Esophagus (tissue), 2 donors: ENCODE measurements at regions not wholly inside any gene's neighbourhood (a gene's known extent, or its start where the extent isn't known, plus 50 kb on each side); places are given as distances from the start of the nearest gene placed in this dataset.

Experiments
- H3K27ac ChIP-seq, 2 donors: one replicate each; pipeline ENCODE4 v1.5.1; 2013; ENCODE audit warnings: low read depth in 2 of 2, mild to moderate bottlenecking in 2 of 2, inconsistent platforms in 1 of 2, low read length in 1 of 2, moderate library complexity in 1 of 2
- H3K27me3 ChIP-seq, 2 donors: one replicate each; pipeline ENCODE4 v1.6.1; 2013; ENCODE audit warnings: low read length in 2 of 2, control low read depth in 1 of 2, mild to moderate bottlenecking in 1 of 2; ENCODE audit not compliant: insufficient read depth in 2 of 2, control insufficient read depth in 1 of 2
- H3K36me3 ChIP-seq, 2 donors: one replicate each; pipeline ENCODE4 v1.6.1; 2013; ENCODE audit warnings: low read length in 1 of 2; ENCODE audit not compliant: control insufficient read depth in 2 of 2, insufficient read depth in 2 of 2
- H3K4me1 ChIP-seq, 2 donors: one replicate each; pipeline ENCODE4 v1.6.1; 2013; ENCODE audit warnings: low read length in 1 of 2; ENCODE audit not compliant: control insufficient read depth in 2 of 2, insufficient read depth in 2 of 2
- H3K4me3 ChIP-seq, 2 donors: one replicate each; pipeline ENCODE4 v1.5.1; 2013; ENCODE audit warnings: low read length in 2 of 2, mild to moderate bottlenecking in 2 of 2, low read depth in 1 of 2, moderate library complexity in 1 of 2
- H3K9me3 ChIP-seq, 2 donors: one replicate each; pipeline ENCODE4 v1.6.1; 2013; ENCODE audit warnings: mild to moderate bottlenecking in 2 of 2, low read depth in 1 of 2, low read length in 1 of 2, moderate library complexity in 1 of 2; ENCODE audit not compliant: control insufficient read depth in 2 of 2, insufficient read depth in 1 of 2
- WGBS, 2 donors: extraction: QIAGEN DNeasy Blood & Tissue Kit; methylation state at CpG; one replicate each; pipeline ENCODE4 v1.1.7; 2013; 5-methylcytosine and 5-hydroxymethylcytosine counted together
- donor health status: healthy with polysubstance abuse.
- donor health status: Bipolar disorder and iron deficiency.

DNA sequence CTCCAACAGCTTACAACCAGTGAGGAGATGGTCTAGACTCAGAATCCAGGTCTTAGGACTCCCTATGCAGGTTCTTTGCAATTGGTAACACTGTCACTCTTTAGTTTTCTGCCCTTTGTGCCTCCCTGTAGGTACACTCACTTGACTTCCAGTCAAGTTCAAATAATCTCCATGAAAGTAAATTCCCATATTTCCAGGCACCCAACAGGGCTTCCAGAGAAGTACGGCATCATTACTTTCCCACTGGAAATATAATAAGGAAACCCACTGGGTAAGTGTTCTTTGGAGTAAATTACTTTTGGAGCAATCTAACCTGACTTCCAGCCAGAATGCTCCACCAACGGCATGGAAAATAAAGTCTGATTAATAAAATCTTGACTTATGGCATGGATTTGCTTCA is 338.9 kb downstream of the HNRNPD start:
- Histone ChIP-seq H3K9me3 (no peaks in the 10 kb centered on the region), H3K27me3 (no peaks in the 10 kb centered on the region), H3K4me3 (no peak overlapping the region), H3K27ac (no peak overlapping the region), H3K4me1 (no peaks in the 10 kb centered on the region), H3K36me3 (no peaks in the 10 kb centered on the region)
- 82 to 84% methylated on average over 2 of the region's 2 CpGs for WGBS, 2 donors

- Histone ChIP-seq H3K27ac (no peak overlapping the region), H3K27me3 (no peaks in the 10 kb centered on the region), H3K4me1 (no peaks in the 10 kb centered on the region), H3K9me3 (no peaks in the 10 kb centered on the region), H3K4me3 (no peak overlapping the region), H3K36me3 (no peaks in the 10 kb centered on the region)
- 61 to 65% methylated on average over 2 of the region's 2 CpGs for WGBS, 2 donors
Measured at GRCh38 chr4:82033862-82034261, 339.9 kb downstream of the HNRNPD start.

DNA sequence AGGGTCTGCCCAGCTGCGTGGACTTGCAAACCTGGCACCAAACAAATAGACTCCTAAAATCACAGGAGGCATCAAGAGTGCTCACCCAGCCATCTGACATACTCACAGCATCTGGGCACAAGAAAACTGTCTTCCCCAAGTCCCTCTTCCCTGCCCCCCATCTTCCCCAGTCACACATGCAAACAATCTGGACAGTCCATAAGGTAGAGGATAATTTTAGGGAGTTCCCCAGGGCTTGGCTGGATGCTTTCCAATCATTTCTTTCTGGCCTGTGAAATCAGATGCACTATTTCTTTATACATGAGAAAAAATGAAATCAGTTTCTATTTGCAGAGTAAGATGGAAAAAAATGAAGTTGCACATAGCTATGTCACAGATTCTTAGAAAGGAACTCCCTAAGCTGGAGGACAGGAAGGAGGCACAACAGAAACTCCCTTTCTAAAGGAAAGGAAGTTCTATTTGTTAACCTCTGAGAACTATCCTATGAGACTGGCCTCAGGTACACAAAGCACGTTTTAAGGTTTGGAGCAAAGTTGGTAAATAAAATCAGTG is 342.3 kb downstream of the HNRNPD start:
- 65% methylated on average over 2 of the region's 2 CpGs for WGBS, 2 donors
- H3K36me3 ChIP-seq: no peaks in the 10 kb centered on the region
- H3K4me1 ChIP-seq: no peaks in the 10 kb centered on the region

GRCh38 chr4:82017680-82018079 is 356.1 kb downstream of the HNRNPD start:
- Histone ChIP-seq H3K27ac (no peak overlapping the region), H3K9me3 (no peaks in the 10 kb centered on the region), H3K4me1 (no peaks in the 10 kb centered on the region), H3K4me3 (no peak overlapping the region), H3K36me3 (no peaks in the 10 kb centered on the region), H3K27me3 (no peaks in the 10 kb centered on the region)
- 69 to 77% methylated on average over 2 of the region's 2 CpGs for WGBS, 2 donors

More for the DNA sequence above, 342.3 kb downstream of the HNRNPD start:
- Histone ChIP-seq H3K27ac (no peak overlapping the region), H3K27me3 (no peaks in the 10 kb centered on the region), H3K4me3 (no peak overlapping the region), H3K9me3 (no peaks in the 10 kb centered on the region)

DNA sequence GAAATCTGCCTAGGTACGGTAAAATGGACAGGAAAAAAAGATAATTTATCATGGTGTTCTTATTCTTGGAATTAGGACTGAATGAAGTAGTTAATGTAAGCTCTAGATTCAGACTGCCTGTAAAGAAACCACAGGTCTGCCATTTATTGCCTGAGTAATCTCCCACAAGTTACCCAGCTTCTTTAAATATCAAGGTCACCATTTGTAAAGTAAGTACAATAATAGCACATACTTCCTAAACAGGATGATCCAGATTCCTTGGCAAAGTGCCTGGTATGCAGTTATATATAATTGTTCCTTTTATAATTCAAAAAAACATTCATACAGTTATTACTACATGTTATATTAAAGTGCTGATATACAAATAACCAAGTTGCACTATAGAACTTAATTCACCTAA is 368.6 kb downstream of the HNRNPD start:
- Histone ChIP-seq H3K9me3 (peaks cover 0 to 6% of the 10 kb centered on the region in 2 donors), H3K36me3 (no peaks in the 10 kb centered on the region), H3K4me1 (no peaks in the 10 kb centered on the region), H3K27ac (no peak overlapping the region), H3K27me3 (no peaks in the 10 kb centered on the region), H3K4me3 (no peak overlapping the region)
- WGBS, 2 donors: 24 to 39% methylated on average over 1 of the region's 1 CpG

- Histone ChIP-seq H3K4me3 (no peak overlapping the region), H3K9me3 (peaks cover 0 to 3% of the 10 kb centered on the region in 2 donors), H3K36me3 (no peaks in the 10 kb centered on the region), H3K27ac (no peak overlapping the region), H3K27me3 (no peaks in the 10 kb centered on the region), H3K4me1 (no peaks in the 10 kb centered on the region)
- WGBS, 2 donors: 81 to 86% methylated on average over 2 of the region's 2 CpGs
Measured at GRCh38 chr4:81997313-81997712, 376.5 kb downstream of the HNRNPD start.

DNA sequence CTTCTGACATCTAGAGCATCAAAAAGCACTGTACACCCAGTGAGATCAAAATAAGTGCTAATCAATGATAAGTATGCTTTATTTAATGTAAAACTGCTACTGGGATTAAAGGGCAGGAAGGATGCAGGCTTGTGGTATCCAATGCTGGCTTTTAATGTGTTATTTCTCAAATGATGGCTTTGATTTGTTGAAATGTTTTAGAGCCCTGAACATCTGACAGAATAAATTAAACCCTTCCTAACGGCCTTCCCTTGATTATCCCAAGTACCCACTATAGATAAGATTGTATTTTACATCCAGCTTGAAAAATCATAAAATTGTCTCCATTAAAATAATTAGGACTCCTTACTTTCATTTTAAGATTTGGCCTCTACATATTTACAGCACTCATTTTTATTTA is 382.9 kb downstream of the HNRNPD start:
- H3K4me3 ChIP-seq: no peak overlapping the region
- H3K9me3 ChIP-seq: no peaks in the 10 kb centered on the region
- H3K36me3 ChIP-seq: no peaks in the 10 kb centered on the region
- no peaks in the 10 kb centered on the region for H3K27me3 ChIP-seq
- no peaks in the 10 kb centered on the region for H3K4me1 ChIP-seq
- H3K27ac ChIP-seq: no peak overlapping the region
- 41 to 63% methylated on average over 1 of the region's 1 CpG for WGBS, 2 donors

DNA sequence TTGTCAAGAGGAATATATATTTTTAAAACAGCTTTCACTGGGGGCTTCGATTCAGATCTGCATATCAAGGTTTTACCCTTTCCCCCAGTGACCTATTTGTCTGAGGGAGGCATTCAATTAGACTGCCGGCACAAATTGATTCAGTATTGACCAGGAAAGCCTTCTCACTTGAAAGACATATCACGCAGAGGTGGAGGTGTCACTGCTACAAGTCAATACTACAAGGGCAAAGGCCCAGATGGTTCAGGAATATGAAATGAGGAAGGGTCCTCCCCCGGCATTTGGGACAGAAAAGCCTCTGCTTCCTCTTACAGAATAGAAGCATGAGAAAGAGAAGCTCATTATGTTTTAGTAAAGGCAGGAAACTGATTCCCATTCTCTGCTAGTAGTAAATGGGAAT is 383.6 kb downstream of the HNRNPD start:
- no peaks in the 10 kb centered on the region for H3K27me3 ChIP-seq
- H3K4me3 ChIP-seq: no peak overlapping the region
- no peaks in the 10 kb centered on the region for H3K4me1 ChIP-seq
- 50 to 55% methylated on average over 4 of the region's 4 CpGs for WGBS, 2 donors
- H3K27ac ChIP-seq: no peak overlapping the region
- H3K9me3 ChIP-seq: no peaks in the 10 kb centered on the region
- no peaks in the 10 kb centered on the region for H3K36me3 ChIP-seq

DNA sequence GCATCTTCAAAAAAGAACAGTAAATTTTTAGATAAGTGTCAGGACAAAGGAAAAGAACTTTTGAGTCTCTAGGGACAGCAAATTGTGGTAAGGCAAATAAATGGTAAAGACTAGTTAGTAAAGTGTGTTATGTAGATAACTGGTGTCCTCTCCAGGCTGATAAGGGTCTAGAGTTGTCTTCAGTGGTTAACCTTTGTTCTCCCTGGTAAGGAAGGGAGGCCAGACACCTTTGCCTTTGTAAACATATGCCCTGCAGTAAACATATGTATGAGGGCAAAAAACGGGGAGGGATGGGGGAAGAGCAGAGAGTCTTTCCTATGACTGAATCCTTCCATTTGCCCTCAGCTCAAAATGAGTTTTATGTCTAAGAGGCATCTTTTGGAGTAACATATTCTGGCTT is 384.6 kb downstream of the HNRNPD start:
- H3K27me3 ChIP-seq: no peaks in the 10 kb centered on the region
- H3K4me3 ChIP-seq: no peak overlapping the region
- H3K9me3 ChIP-seq: no peaks in the 10 kb centered on the region
- 30 to 32% methylated on average over 1 of the region's 1 CpG for WGBS, 2 donors
- no peaks in the 10 kb centered on the region for H3K4me1 ChIP-seq
- no peak overlapping the region for H3K27ac ChIP-seq
- no peaks in the 10 kb centered on the region for H3K36me3 ChIP-seq

DNA sequence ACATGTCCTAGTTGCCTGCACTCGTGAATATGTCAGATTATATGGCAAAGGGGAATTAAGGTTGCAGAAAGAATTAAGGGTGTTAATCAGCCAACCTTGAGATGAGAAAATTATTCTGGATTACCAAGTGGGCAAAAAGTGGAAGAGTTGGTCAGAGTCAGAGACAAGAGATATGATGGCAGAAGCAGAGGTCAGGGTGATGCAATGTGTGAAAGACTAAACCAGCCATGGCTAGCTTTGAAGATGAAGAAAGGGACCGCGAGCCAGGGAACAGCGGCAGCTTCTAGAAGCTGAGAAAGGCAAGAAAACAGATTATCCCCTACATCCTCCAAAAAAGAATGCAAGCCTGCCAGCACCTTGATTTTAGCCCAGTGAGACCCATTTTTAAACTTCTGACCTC is 385.6 kb downstream of the HNRNPD start:
- no peaks in the 10 kb centered on the region for H3K36me3 ChIP-seq
- H3K27ac ChIP-seq: no peak overlapping the region
- 94% methylated on average over 4 of the region's 4 CpGs for WGBS, 2 donors
- H3K27me3 ChIP-seq: no peaks in the 10 kb centered on the region
- no peaks in the 10 kb centered on the region for H3K4me1 ChIP-seq
- H3K9me3 ChIP-seq: no peaks in the 10 kb centered on the region
- no peak overlapping the region for H3K4me3 ChIP-seq
